K562 (cell line): ENCODE measurements at regions not wholly inside any gene's neighbourhood (a gene's known extent, or its start where the extent isn't known, plus 50 kb on each side); places are given as distances from the start of the nearest gene placed in this dataset.

Experiments used
- ATAC-seq: fragments of 200-7000 bp; cut with Tn5 transposase; 3 replicates; pipeline ENCODE4 v1.9.1; 2020; ENCODE audit warnings: moderate library complexity
- BruUV-seq: library from RNA; stranded (reverse); fragments of 400-500 nt; replicated peaks from 2 replicates; lab custom pipeline; 2021; lab: Mats Ljungman, UMichigan
- CTCF ChIA-PET: fragments of 300-600 bp; formaldehyde crosslinking; extraction: SDS; loops from one replicate; lab custom pipeline; 2021; ENCODE audit warnings: low intra/inter-chr PET ratio; lab: Yijun Ruan, JAX
- POLR2A ChIA-PET: fragments of 300-600, 350-650 bp; sonication (Branson Sonifier 250); formaldehyde crosslinking; extraction: SDS; loops from one replicate; lab custom pipeline; 2021; ENCODE audit warnings: antibody characterized with exemption, inconsistent platforms; lab: Yijun Ruan, JAX
- DNase-seq, 4 experiments: peaks; one replicate each; pipeline versions ENCODE4 v3.0.0 to v3.0.0-alpha.2; 2011 to 2018; ENCODE audit warnings: low spot score in 3 of 4, mixed read lengths in 3 of 4; ENCODE audit errors: extremely low read depth in 1 of 4
- FAIRE-seq: peaks from 2 replicates; lab custom pipeline; 2011; peaks lifted over from hg19 to GRCh38; lab: Jason Lieb, UNC
- H2AFZ ChIP-seq: 2 replicates; pipeline ENCODE4 v1.6.0; 2011; ENCODE audit warnings: low read depth, low read length, control low read depth, inconsistent platforms
- H3K27ac ChIP-seq: fragments of 200-600 bp; 3 replicates; pipeline ENCODE4 v1.8.0; 2011; ENCODE audit warnings: low read depth, mild to moderate bottlenecking, control low read depth, inconsistent platforms, low read length, moderate library complexity, mixed read lengths; ENCODE audit errors: extremely low read depth
- H3K27me3 ChIP-seq, 2 experiments: fragments of 300-600 bp in 1 of 2; 2 replicates in 1 of 2; 3 replicates in 1 of 2; pipeline versions ENCODE4 v1.6.0 to v1.8.0; 2011; ENCODE audit warnings: inconsistent platforms in 2 of 2, low read length in 2 of 2, mild to moderate bottlenecking in 1 of 2, mixed read lengths in 1 of 2, moderate library complexity in 1 of 2; ENCODE audit not compliant: control insufficient read depth in 2 of 2, insufficient read depth in 2 of 2
- H3K36me3 ChIP-seq: fragments of 300-600 bp; 3 replicates; pipeline ENCODE4 v1.8.0; 2011; ENCODE audit warnings: mild to moderate bottlenecking, low read length, inconsistent platforms; ENCODE audit not compliant: control insufficient read depth, insufficient read depth
- H3K4me1 ChIP-seq, 2 experiments: fragments of 200-600 bp in 1 of 2; replicated peaks in 1 of 2; 2 replicates in 1 of 2; 3 replicates in 1 of 2; pipeline versions ENCODE4 v1.5.1 to v1.8.0; 2011; ENCODE audit warnings: inconsistent platforms in 2 of 2, low read length in 2 of 2, mild to moderate bottlenecking in 1 of 2, mixed read lengths in 1 of 2, moderate library complexity in 1 of 2; ENCODE audit not compliant: control insufficient read depth in 2 of 2, insufficient read depth in 2 of 2
- H3K4me2 ChIP-seq: 2 replicates; pipeline ENCODE4 v1.6.1; 2011; ENCODE audit warnings: low read length, control low read depth, inconsistent platforms, mixed read lengths; ENCODE audit not compliant: insufficient read depth
- H3K4me3 ChIP-seq: fragments of 200-600 bp; sonication (generic), shearing (Covaris generic); 2 replicates; pipeline ENCODE4 v1.5.1; 2016; ENCODE audit warnings: control low read depth, inconsistent platforms
- H3K79me2 ChIP-seq: fragments of 200-600 bp; 3 replicates; pipeline ENCODE4 v1.8.0; 2011; ENCODE audit warnings: low read length, inconsistent platforms; ENCODE audit not compliant: control insufficient read depth, insufficient read depth
- H3K9ac ChIP-seq, 2 experiments: 2 replicates each; pipeline versions ENCODE4 v1.6.0 to v1.6.1; 2011; ENCODE audit warnings: low read depth in 2 of 2, low read length in 2 of 2, control low read depth in 1 of 2, inconsistent platforms in 1 of 2, mild to moderate bottlenecking in 1 of 2, mixed read lengths in 1 of 2; ENCODE audit not compliant: insufficient read depth in 1 of 2
- H3K9me1 ChIP-seq: one replicate; pipeline ENCODE4 v1.6.0; 2011; ENCODE audit warnings: inconsistent platforms, mild to moderate bottlenecking, low read length, moderate library complexity; ENCODE audit not compliant: control insufficient read depth, insufficient read depth
- H3K9me3 ChIP-seq: replicated peaks from 2 replicates; pipeline ENCODE4 v1.5.1; 2011; ENCODE audit warnings: low read depth, low read length, inconsistent platforms; ENCODE audit not compliant: control insufficient read depth, insufficient read depth
- H4K20me1 ChIP-seq: replicated peaks from 2 replicates; pipeline ENCODE4 v1.6.1; 2011; ENCODE audit warnings: low read length, inconsistent platforms, mixed read lengths; ENCODE audit not compliant: control insufficient read depth, insufficient read depth
- ATF2 ChIP-seq: sonication (generic); formaldehyde crosslinking; IDR thresholded peaks from 2 replicates; pipeline ENCODE4 v1.8.1; 2022; ENCODE audit warnings: missing genetic modification reagents
- E2F3 ChIP-seq: fragments of 250-450 bp; sonication (Bioruptor Pico); IDR thresholded peaks from 2 replicates; pipeline ENCODE4 v1.4.0; 2020; ENCODE audit warnings: mild to moderate bottlenecking
- FOXP1 ChIP-seq: sonication (generic); formaldehyde crosslinking; IDR thresholded peaks from 2 replicates; pipeline ENCODE4 v1.8.0; 2022; ENCODE audit warnings: mild to moderate bottlenecking, missing genetic modification reagents
- HIVEP1 ChIP-seq: fragments of 250-450 bp; sonication (Bioruptor Pico); IDR thresholded peaks from 2 replicates; pipeline ENCODE4 v1.4.0; 2020; ENCODE audit warnings: mild to moderate bottlenecking
- MAFK ChIP-seq: IDR thresholded peaks from 2 replicates; pipeline ENCODE4 v1.6.1; 2011; ENCODE audit warnings: low read length, improper control_type of control experiment
- MAZ ChIP-seq, 2 experiments: fragments of 450-650 bp in 1 of 2; sonication (generic) in 1 of 2; formaldehyde crosslinking; IDR thresholded peaks in 1 of 2; conservative IDR thresholded peaks in 1 of 2; 2 replicates each; pipeline versions ENCODE4 v1.4.0 to v1.5.0; 2020; ENCODE audit warnings: mild to moderate bottlenecking in 1 of 2, missing genetic modification reagents in 1 of 2
- MCM5 ChIP-seq: fragments of 450-650 bp; IDR thresholded peaks from 2 replicates; pipeline ENCODE4 v1.6.1; 2016; ENCODE audit warnings: low read depth
- MYBL2 ChIP-seq, 2 experiments: fragments of 450-650 bp in 1 of 2; sonication (generic) in 1 of 2; formaldehyde crosslinking in 1 of 2; IDR thresholded peaks; 2 replicates each; pipeline versions ENCODE4 v1.6.1 to v1.8.1; 2017 to 2022; ENCODE audit warnings: borderline replicate concordance in 1 of 2, inconsistent platforms in 1 of 2, low read depth in 1 of 2, mild to moderate bottlenecking in 1 of 2, missing genetic modification reagents in 1 of 2, moderate library complexity in 1 of 2
- SP2 ChIP-seq: IDR thresholded peaks from 2 replicates; pipeline ENCODE4 v1.6.1; 2011; ENCODE audit warnings: mild to moderate bottlenecking, low read depth, low read length, moderate library complexity; ENCODE audit not compliant: poor library complexity, severe bottlenecking; ENCODE audit errors: extremely low read depth
- TCF7L2 ChIP-seq: fragments of 150-350 bp; IDR thresholded peaks from 2 replicates; pipeline ENCODE4 v1.6.1; 2016; ENCODE audit warnings: low read depth, mild to moderate bottlenecking, low read length, moderate library complexity
- ZBTB26 ChIP-seq: fragments of 450-650 bp; formaldehyde crosslinking; IDR thresholded peaks from 2 replicates; pipeline ENCODE4 v1.4.0; 2022; ENCODE audit warnings: missing genetic modification characterization
- ZFP36 ChIP-seq: fragments of 150-350 bp; IDR thresholded peaks from 2 replicates; pipeline ENCODE4 v1.6.1; 2018; ENCODE audit warnings: low read length, low read depth; ENCODE audit not compliant: partially characterized antibody
- ZNF282 ChIP-seq: sonication (generic); formaldehyde crosslinking; IDR thresholded peaks from 2 replicates; pipeline ENCODE4 v1.8.1; 2023; ENCODE audit warnings: missing genetic modification reagents
- in situ Hi-C: fragments of 300-500 bp; cut with MboI; formaldehyde crosslinking; loops from 4 replicates; pipeline ENCODE4 v1.15.0; 2018; ENCODE audit warnings: inconsistent platforms, mixed read lengths
- intact Hi-C: fragments of 100-400 bp; cut with micrococcal nuclease; formaldehyde crosslinking; loops from 2 replicates; pipeline ENCODE4 v1.14.2; 2022

- TF ChIP-seq SP2: no peak
- TF ChIP-seq FOXP1 (CRISPR knock-in tag): no peak
- no peak for TF ChIP-seq MCM5
- no peak for TF ChIP-seq MYBL2 (IDR thresholded peaks at IDR 0.05; ENCODE audit: low read depth)
- TF ChIP-seq MYBL2 (CRISPR knock-in tag; IDR thresholded peaks at IDR 0.05; ENCODE audit: borderline replicate concordance): no peak
- no peak for TF ChIP-seq MAFK
- TF ChIP-seq TCF7L2: no peak
- TF ChIP-seq MAZ (CRISPR knock-in tag; conservative IDR thresholded peaks at IDR 0.05 in 1 of 2, IDR thresholded peaks at IDR 0.05 in 1 of 2): no peak
- TF ChIP-seq HIVEP1 (CRISPR knock-in tag): no peak
- TF ChIP-seq ATF2 (CRISPR knock-in tag): no peak
- TF ChIP-seq ZBTB26 (CRISPR knock-in tag): no peak
- TF ChIP-seq E2F3 (CRISPR knock-in tag): no peak
- no peak for TF ChIP-seq ZNF282 (CRISPR knock-in tag)
- TF ChIP-seq ZFP36: no peak
- no TSS peak for BruUV-seq
- no peaks in the 10 kb centered on the region for H3K9me3 ChIP-seq
- no peaks in the 10 kb centered on the region for H4K20me1 ChIP-seq
- H3K27me3 ChIP-seq: no peaks in the 10 kb centered on the region
- ChIA-PET CTCF (no interaction called here), POLR2A (no interaction called here)
- intact Hi-C loops: no loop called here
- H3K79me2 ChIP-seq: no peaks in the 10 kb centered on the region
- DNase-seq: no peak
- H3K4me1 ChIP-seq: no peaks in the 10 kb centered on the region
- in situ Hi-C loops: no loop called here
- no peak overlapping the region for H3K4me2 ChIP-seq
- H3K9me1 ChIP-seq: no peaks in the 10 kb centered on the region
- H3K36me3 ChIP-seq: no peaks in the 10 kb centered on the region
- H2AFZ ChIP-seq: no peak overlapping the region
- no peak for ATAC-seq
- no peak for FAIRE-seq
- no peak overlapping the region for H3K27ac ChIP-seq
- no peak overlapping the region for H3K9ac ChIP-seq
- no peak overlapping the region for H3K4me3 ChIP-seq
Measured at GRCh38 chr9:115694991-115695390, 458.6 kb upstream of the PAPPA start.
